Coronary artery (tissue), 2 donors: ENCODE measurements at regions not wholly inside any gene's neighbourhood (a gene's known extent, or its start where the extent isn't known, plus 50 kb on each side); places are given as distances from the start of the nearest gene placed in this dataset.

Source experiments
- DNase-seq: peaks from one replicate; pipeline ENCODE4 v3.0.0-alpha.2; 2017; ENCODE audit warnings: low spot score
- H3K27ac ChIP-seq, 2 donors: fragments of 200-600 bp; sonication (generic); one replicate each; pipeline ENCODE4 v1.5.1; 2016 to 2019
- H3K4me3 ChIP-seq: fragments of 200-600 bp; sonication (generic); 2 replicates; pipeline ENCODE4 v1.5.1; 2016; ENCODE audit warnings: mild to moderate bottlenecking, moderate library complexity
- TF ChIP-seq, protein P1 (sequence below): fragments of 200-600 bp; sonication (generic); IDR thresholded peaks from one replicate; pipeline ENCODE4 v1.5.1; 2019; ENCODE audit warnings: antibody characterized with exemption

DNA sequence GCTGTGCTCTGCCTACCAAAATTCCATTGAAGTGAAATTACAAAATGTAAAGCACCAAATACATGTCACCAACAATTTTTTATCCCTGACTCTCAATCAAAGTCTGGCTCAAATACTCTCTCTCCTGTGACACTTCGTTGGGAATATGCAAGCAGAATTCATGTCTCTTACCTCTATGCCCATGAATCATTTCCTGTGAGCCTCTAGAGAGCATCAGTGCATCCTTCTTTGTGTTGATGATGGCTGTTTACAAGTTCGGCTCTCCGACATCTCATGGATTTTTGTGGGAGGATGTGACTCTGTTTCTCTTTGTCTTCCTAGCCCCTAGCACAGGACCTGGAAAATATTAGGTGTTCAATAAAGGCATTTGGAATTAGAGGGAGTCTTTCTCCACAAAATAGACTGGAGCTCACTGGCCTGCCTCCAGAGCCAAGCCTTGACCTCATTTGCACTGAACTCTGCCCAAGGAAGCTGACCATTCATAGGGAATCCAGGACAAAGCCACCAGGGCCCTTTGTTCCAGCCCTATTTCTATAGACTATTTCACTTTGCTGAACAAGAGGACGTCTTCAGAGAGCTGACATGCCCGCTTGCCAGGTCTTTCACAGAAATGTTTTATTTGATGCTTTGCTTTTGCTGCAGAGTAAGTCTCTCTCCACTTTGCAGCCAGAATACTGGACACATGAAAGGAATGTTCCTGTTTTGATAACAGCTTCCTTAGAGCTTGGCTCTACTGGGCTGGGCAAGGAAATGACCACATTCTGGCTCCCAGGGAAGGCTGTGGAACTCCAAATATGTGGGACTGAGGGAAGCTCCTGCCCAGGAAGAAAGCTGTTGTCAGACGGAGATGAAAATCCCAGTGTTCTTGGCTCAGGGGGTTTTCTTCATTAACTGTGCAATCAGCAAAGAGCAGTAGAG is 194.5 kb upstream of the CDYL start:
- Histone ChIP-seq H3K27ac (peak overlapping the region in 1 of 2 donors; percentile 31), H3K4me3 (no peak overlapping the region)
- TF ChIP-seq, protein P1, sequence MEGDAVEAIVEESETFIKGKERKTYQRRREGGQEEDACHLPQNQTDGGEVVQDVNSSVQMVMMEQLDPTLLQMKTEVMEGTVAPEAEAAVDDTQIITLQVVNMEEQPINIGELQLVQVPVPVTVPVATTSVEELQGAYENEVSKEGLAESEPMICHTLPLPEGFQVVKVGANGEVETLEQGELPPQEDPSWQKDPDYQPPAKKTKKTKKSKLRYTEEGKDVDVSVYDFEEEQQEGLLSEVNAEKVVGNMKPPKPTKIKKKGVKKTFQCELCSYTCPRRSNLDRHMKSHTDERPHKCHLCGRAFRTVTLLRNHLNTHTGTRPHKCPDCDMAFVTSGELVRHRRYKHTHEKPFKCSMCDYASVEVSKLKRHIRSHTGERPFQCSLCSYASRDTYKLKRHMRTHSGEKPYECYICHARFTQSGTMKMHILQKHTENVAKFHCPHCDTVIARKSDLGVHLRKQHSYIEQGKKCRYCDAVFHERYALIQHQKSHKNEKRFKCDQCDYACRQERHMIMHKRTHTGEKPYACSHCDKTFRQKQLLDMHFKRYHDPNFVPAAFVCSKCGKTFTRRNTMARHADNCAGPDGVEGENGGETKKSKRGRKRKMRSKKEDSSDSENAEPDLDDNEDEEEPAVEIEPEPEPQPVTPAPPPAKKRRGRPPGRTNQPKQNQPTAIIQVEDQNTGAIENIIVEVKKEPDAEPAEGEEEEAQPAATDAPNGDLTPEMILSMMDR, result no peak
- DNase-seq, result no peak

DNA sequence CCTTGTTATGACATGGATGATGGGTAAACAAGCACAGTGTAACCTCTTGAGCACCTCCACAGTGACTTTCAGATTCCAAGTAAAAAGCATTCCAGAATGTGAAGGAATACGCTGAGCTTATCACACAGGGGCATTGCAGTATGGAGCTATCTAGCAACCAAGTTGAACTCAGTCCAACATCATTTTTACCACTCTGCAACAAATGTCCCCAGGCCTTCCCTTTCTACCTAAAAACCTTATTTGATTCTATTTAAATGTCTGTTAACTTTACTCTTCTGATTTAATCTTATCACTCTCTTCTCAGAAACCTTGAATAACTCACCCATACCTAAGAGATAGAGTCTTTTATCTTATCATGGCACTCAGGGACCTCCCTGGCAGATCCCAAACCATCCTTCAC is 195.8 kb upstream of the CDYL start:
- DNase-seq, result no peak
- no peak overlapping the region for H3K27ac ChIP-seq
- H3K4me3 ChIP-seq, result no peak overlapping the region
- TF ChIP-seq, protein P1, result no peak

DNA sequence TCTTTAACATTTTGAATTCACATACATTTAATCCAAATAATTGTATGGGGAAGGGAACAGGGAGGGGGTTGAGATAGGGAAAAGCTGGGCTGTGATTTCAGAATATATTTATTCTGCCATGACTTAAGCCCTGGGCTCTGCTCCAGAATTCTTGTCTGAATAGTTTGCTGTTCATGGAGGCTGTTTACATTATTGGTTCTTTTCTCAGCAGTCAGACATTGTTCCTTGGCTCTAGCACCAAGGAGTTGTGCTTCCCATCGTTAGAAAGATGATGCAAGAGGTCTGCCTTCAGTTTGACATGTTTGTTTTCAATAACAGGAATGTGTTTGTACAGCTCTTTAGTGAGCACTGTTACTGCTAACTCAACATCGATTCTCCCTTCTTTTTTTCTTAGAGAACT is 198.8 kb upstream of the CDYL start:
- no peak overlapping the region for H3K4me3 ChIP-seq
- DNase-seq, result no peak
- TF ChIP-seq, protein P1, result no peak
- no peak overlapping the region for H3K27ac ChIP-seq

DNA sequence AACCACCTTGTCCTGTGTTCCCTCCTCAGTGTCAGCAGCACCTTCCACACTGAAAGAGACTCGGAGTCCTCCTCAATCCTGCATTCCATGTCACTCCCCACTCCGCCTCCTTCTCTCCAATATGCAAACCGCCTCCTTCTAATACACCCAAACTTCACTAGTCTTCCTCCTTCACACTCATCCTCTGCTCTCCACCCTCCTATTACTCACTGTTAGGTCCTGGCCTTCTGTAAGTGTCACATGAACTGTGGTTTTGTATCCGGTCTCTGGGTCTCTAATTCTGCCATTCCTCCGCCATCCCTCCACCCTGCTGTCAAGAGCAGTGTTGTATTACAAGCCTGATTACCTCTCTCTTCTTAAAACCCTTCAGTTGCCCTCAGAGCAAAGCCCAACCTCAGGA is 200.5 kb upstream of the CDYL start:
- TF ChIP-seq, protein P1, result no peak
- DNase-seq, result peak; percentile 22
- no peak overlapping the region for H3K4me3 ChIP-seq
- H3K27ac ChIP-seq, result no peak overlapping the region

DNA sequence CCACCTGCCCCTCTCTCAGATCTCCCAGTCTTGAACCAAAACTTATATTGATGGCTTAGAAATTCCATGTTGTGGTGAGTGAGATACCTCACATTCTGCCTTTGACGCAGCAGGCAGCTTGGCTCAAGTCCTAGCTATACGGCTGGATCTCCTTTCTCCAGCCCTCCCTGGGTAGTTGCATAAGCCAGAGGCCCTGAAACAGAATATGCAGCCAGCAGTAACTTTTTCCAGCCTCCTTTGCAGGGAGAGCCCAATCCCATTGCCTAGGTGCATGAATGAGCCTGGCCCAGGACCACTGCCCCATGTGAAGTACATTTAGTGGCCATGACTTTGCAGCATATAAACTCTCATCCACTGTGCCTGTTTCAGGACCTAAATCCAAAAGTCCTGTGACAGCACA is 202.2 kb upstream of the CDYL start:
- peak; percentile 24 for DNase-seq
- no peak overlapping the region for H3K27ac ChIP-seq
- TF ChIP-seq, protein P1, result no peak
- H3K4me3 ChIP-seq, result no peak overlapping the region

DNA sequence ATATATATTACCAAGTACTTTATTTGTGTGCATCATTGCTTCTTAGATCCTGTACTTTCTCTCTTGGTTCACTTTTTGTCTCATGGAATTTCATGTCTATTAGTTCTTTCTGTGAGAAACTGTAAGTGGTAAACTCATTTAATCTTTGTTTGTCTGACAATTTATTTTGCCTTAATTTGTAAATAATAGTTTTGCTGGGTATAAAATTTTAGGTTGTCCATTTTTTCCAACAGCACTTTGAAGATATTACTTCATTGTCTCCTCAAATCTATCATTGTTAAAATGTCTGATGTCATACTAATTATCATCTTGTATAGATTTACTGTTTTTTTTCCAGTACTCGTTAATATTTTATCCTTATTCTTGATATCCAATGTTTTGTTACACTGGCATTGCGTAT is 205.2 kb upstream of the CDYL start:
- TF ChIP-seq, protein P1, result no peak
- Histone ChIP-seq H3K27ac (no peak overlapping the region), H3K4me3 (no peak overlapping the region)
- DNase-seq, result no peak

DNA sequence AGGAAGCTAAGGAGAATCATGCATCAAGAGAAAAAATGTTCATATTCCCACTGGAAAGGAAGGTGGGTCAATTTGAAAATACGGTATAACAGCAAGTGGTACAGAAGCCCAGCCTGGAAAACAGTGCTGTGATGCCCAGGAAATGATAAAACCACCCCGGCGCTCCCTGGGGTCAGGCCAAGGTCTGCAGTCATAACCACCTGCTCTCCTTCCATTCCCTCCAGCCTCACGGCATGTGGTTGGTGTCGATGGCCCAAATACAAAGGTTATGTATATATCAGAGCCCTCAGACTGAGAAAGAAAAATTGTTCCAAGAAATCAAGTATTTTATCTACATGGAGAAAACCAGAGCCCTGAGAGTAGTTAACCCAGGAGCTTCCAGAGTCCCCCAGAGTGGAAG is 208.1 kb upstream of the CDYL start:
- no peak overlapping the region for H3K27ac ChIP-seq
- TF ChIP-seq, protein P1, result no peak
- DNase-seq, result peak; percentile 19

More for the DNA sequence above, 208.1 kb upstream of the CDYL start:
- no peak overlapping the region for H3K4me3 ChIP-seq
